RCC 7860 (cell line): ENCODE measurements at regions not wholly inside any gene's neighbourhood (a gene's known extent, or its start where the extent isn't known, plus 50 kb on each side); places are given as distances from the start of the nearest gene placed in this dataset.

ENCODE experiments used
- DNase-seq: peaks from one replicate; pipeline ENCODE4 v3.0.0-alpha.2; 2015; ENCODE audit warnings: low spot score
- FAIRE-seq: peaks from 2 replicates; lab custom pipeline; 2012; peaks lifted over from hg19 to GRCh38; lab: Jason Lieb, UNC

- FAIRE-seq: no peak
- DNase-seq: no peak
These were observed 146.2 kb downstream of the KLF13 start for GRCh38 chr15:31472636-31473384.

GRCh38 chr15:31473385-31474058 is 146.9 kb downstream of the KLF13 start:
- no peak for DNase-seq
- no peak for FAIRE-seq

GRCh38 chr15:31474059-31474868 is 147.6 kb downstream of the KLF13 start:
- no peak for FAIRE-seq
- no peak for DNase-seq

- DNase-seq (no peak), FAIRE-seq (no peak)
These were observed 149.7 kb downstream of the KLF13 start for GRCh38 chr15:31476236-31476810.

- no peak for DNase-seq
- no peak for FAIRE-seq
These were observed 150.2 kb downstream of the KLF13 start for GRCh38 chr15:31476866-31477265.

GRCh38 chr15:31477301-31477700 is 150.7 kb downstream of the KLF13 start:
- DNase-seq (no peak), FAIRE-seq (no peak)

- FAIRE-seq (no peak), DNase-seq (no peak)
These were observed 151.4 kb downstream of the KLF13 start for GRCh38 chr15:31477851-31478701.

- no peak for FAIRE-seq
- no peak for DNase-seq
These were observed 152.1 kb downstream of the KLF13 start for GRCh38 chr15:31478702-31479221.

GRCh38 chr15:31480356-31481025 is 153.9 kb downstream of the KLF13 start:
- DNase-seq (no peak), FAIRE-seq (no peak)

- DNase-seq: no peak
- no peak for FAIRE-seq
These were observed 154.5 kb downstream of the KLF13 start for GRCh38 chr15:31481142-31481541.

- FAIRE-seq: no peak
- no peak for DNase-seq
These were observed 155.7 kb downstream of the KLF13 start for GRCh38 chr15:31482122-31482922.

GRCh38 chr15:31483053-31483985 is 156.7 kb downstream of the KLF13 start:
- DNase-seq (no peak), FAIRE-seq (no peak)

- no peak for DNase-seq
- no peak for FAIRE-seq
These were observed 157.6 kb downstream of the KLF13 start for GRCh38 chr15:31483986-31484951.

- DNase-seq (no peak), FAIRE-seq (no peak)
These were observed 158.4 kb downstream of the KLF13 start for GRCh38 chr15:31484986-31485385.

GRCh38 chr15:31485431-31485830 is 158.8 kb downstream of the KLF13 start:
- DNase-seq: no peak
- no peak for FAIRE-seq

- DNase-seq (no peak), FAIRE-seq (no peak)
These were observed 159.4 kb downstream of the KLF13 start for GRCh38 chr15:31485911-31486461.
